ENCODE measurements at regions not wholly inside any gene's neighbourhood (a gene's known extent, or its start where the extent isn't known, plus 50 kb on each side); places are given as distances from the start of the nearest gene placed in this dataset.

GRCh38 chr16:65771707-65772106 is 594.8 kb upstream of the CDH5 start:
- no peak for TF ChIP-seq GATA2 (IDR thresholded peaks at IDR 0.05; ENCODE audit: low read depth, low read length)
- TF ChIP-seq GATA3 (IDR thresholded peaks at IDR 0.05; ENCODE audit: low read depth, low read length) = no peak
